ENCODE measurements at regions not wholly inside any gene's neighbourhood (a gene's known extent, or its start where the extent isn't known, plus 50 kb on each side); places are given as distances from the start of the nearest gene placed in this dataset.

GRCh38 chr5:25694801-25695200 is 1050.0 kb upstream of the CDH10 start:
- no peak for TF ChIP-seq CTCF (IDR thresholded peaks at IDR 0.05)

- no peak for TF ChIP-seq CTCF (IDR thresholded peaks at IDR 0.05)
These were observed 1043.4 kb upstream of the CDH10 start for GRCh38 chr5:25688156-25688555.

- TF ChIP-seq CTCF (IDR thresholded peaks at IDR 0.05) = no peak
These were observed 1025.0 kb upstream of the CDH10 start for GRCh38 chr5:25669645-25670401.

- TF ChIP-seq CTCF (IDR thresholded peaks at IDR 0.05) = no peak
These were observed 1017.8 kb upstream of the CDH10 start for GRCh38 chr5:25662610-25663009.

- no peak for TF ChIP-seq CTCF (IDR thresholded peaks at IDR 0.05)
These were observed 1005.0 kb upstream of the CDH10 start for GRCh38 chr5:25649628-25650265.

- TF ChIP-seq CTCF (IDR thresholded peaks at IDR 0.05) = no peak
These were observed 1001.9 kb upstream of the CDH10 start for GRCh38 chr5:25646421-25647341.

- no peak for TF ChIP-seq CTCF (IDR thresholded peaks at IDR 0.05)
These were observed 996.3 kb upstream of the CDH10 start for GRCh38 chr5:25641124-25641523.

Data from LNCAP (cell line).